SK-N-SH (cell line): ENCODE measurements at regions not wholly inside any gene's neighbourhood (a gene's known extent, or its start where the extent isn't known, plus 50 kb on each side); places are given as distances from the start of the nearest gene placed in this dataset.

ENCODE experiments used
- CTCF ChIA-PET: fragments of 300-600, 350-600 bp; formaldehyde crosslinking; extraction: SDS; loops from one replicate; lab custom pipeline; 2021; lab: Yijun Ruan, JAX
- POLR2A ChIA-PET: fragments of 350-600 bp; sonication (Branson Sonifier 250); formaldehyde crosslinking; extraction: SDS; loops from one replicate; lab custom pipeline; 2020; ENCODE audit warnings: antibody characterized with exemption, inconsistent platforms; lab: Yijun Ruan, JAX
- DNase-seq: peaks from one replicate; pipeline ENCODE4 v3.0.0; 2012
- H2AFZ ChIP-seq: fragments of 200-600 bp; sonication (generic); 2 replicates; pipeline ENCODE4 v1.8.1; 2016; ENCODE audit warnings: antibody characterized with exemption, mild to moderate bottlenecking, low read depth
- H3F3A ChIP-seq: fragments of 200-600 bp; sonication (generic); replicated peaks from 2 replicates; pipeline ENCODE3; 2016; ENCODE audit warnings: antibody characterized with exemption, mild to moderate bottlenecking; ENCODE audit not compliant: insufficient read depth
- H3K27ac ChIP-seq, 2 experiments: fragments of 200-500 bp in 1 of 2; fragments of 200-600 bp in 1 of 2; sonication (Bioruptor generic) in 1 of 2; sonication (generic), shearing (Covaris generic) in 1 of 2; 2 replicates each; pipeline versions ENCODE4 v1.5.1 to v1.6.1; 2014 to 2016; ENCODE audit warnings: low read depth in 2 of 2, inconsistent platforms in 1 of 2, low read length in 1 of 2, mild to moderate bottlenecking in 1 of 2, mixed read lengths in 1 of 2
- H3K27me3 ChIP-seq: fragments of 200-600 bp; sonication (generic), shearing (Covaris generic); 2 replicates; pipeline ENCODE4 v1.6.1; 2016; ENCODE audit warnings: mixed run types; ENCODE audit not compliant: insufficient read depth
- H3K36me3 ChIP-seq, 2 experiments: fragments of 200-500 bp in 1 of 2; fragments of 200-600 bp in 1 of 2; sonication (Bioruptor generic) in 1 of 2; sonication (generic) in 1 of 2; replicated peaks in 1 of 2; 2 replicates each; pipeline versions ENCODE3 to v1.5.1; 2014 to 2016; ENCODE audit warnings: low read length in 1 of 2, mild to moderate bottlenecking in 1 of 2; ENCODE audit not compliant: insufficient read depth in 2 of 2, control insufficient read depth in 1 of 2
- H3K4me1 ChIP-seq, 2 experiments: fragments of 200-500 bp in 1 of 2; fragments of 200-600 bp in 1 of 2; sonication (Bioruptor generic) in 1 of 2; sonication (generic), shearing (Covaris generic) in 1 of 2; 2 replicates each; pipeline versions ENCODE4 v1.5.1 to v1.6.1; 2014 to 2016; ENCODE audit warnings: low read depth in 1 of 2, low read length in 1 of 2, mixed run types in 1 of 2; ENCODE audit not compliant: insufficient read depth in 2 of 2, control insufficient read depth in 1 of 2
- H3K4me2 ChIP-seq: fragments of 200-600 bp; sonication (generic), shearing (Covaris generic); 2 replicates; pipeline ENCODE4 v1.6.1; 2017; ENCODE audit warnings: mixed run types
- H3K4me3 ChIP-seq, 2 experiments: fragments of 200-500 bp in 1 of 2; fragments of 200-600 bp in 1 of 2; sonication (Bioruptor generic) in 1 of 2; sonication (generic), shearing (Covaris generic) in 1 of 2; 2 replicates each; pipeline versions ENCODE4 v1.5.1 to v1.8.1; 2014 to 2016; ENCODE audit warnings: low read depth in 2 of 2, inconsistent platforms in 1 of 2, low read length in 1 of 2, mild to moderate bottlenecking in 1 of 2, mixed read lengths in 1 of 2, moderate library complexity in 1 of 2
- H3K79me2 ChIP-seq: fragments of 200-600 bp; sonication (generic); 2 replicates; pipeline ENCODE4 v1.8.1; 2017; ENCODE audit warnings: mild to moderate bottlenecking; ENCODE audit not compliant: insufficient read depth
- H3K9ac ChIP-seq: fragments of 200-600 bp; sonication (generic); 2 replicates; pipeline ENCODE4 v1.6.1; 2017; ENCODE audit warnings: mixed run types
- H3K9me2 ChIP-seq: fragments of 200-600 bp; sonication (generic); 2 replicates; pipeline ENCODE4 v1.6.1; 2017; ENCODE audit warnings: mixed run types
- H3K9me3 ChIP-seq: fragments of 200-600 bp; sonication (generic); 2 replicates; pipeline ENCODE4 v1.6.1; 2017; ENCODE audit warnings: mixed run types, mild to moderate bottlenecking, moderate library complexity
- H4K20me1 ChIP-seq: fragments of 200-600 bp; sonication (generic); 2 replicates; pipeline ENCODE4 v1.6.1; 2017; ENCODE audit warnings: mild to moderate bottlenecking, mixed run types; ENCODE audit not compliant: insufficient read depth
- ELF1 ChIP-seq: IDR thresholded peaks from 2 replicates; pipeline ENCODE4 v1.4.0; 2012
- MEF2A ChIP-seq: IDR thresholded peaks from 2 replicates; pipeline ENCODE4 v1.4.0; 2012; ENCODE audit warnings: low read depth, borderline replicate concordance
- NRF1 ChIP-seq: IDR thresholded peaks from 2 replicates; pipeline ENCODE4 v1.6.1; 2012; ENCODE audit warnings: low read depth, mild to moderate bottlenecking, low read length
- POLR2AphosphoS5 ChIP-seq: IDR thresholded peaks from 2 replicates; pipeline ENCODE4 v1.6.1; 2012; ENCODE audit warnings: low read depth, low read length
- RAD21 ChIP-seq: IDR thresholded peaks from 2 replicates; pipeline ENCODE4 v1.6.1; 2012; ENCODE audit warnings: mild to moderate bottlenecking, low read length
- RCOR1 ChIP-seq: fragments of 150-350 bp; IDR thresholded peaks from 2 replicates; pipeline ENCODE4 v1.6.1; 2017; ENCODE audit warnings: antibody characterized with exemption, low read length
- SIN3A ChIP-seq: IDR thresholded peaks from 2 replicates; pipeline ENCODE4 v1.6.1; 2012; ENCODE audit warnings: low read depth, mild to moderate bottlenecking, low read length, moderate library complexity, borderline replicate concordance
- SMC3 ChIP-seq: IDR thresholded peaks from 2 replicates; pipeline ENCODE4 v1.6.1; 2012; ENCODE audit warnings: low read depth, low read length, improper control_type of control experiment
- TAF1 ChIP-seq: IDR thresholded peaks from 2 replicates; pipeline ENCODE4 v1.6.1; 2012; ENCODE audit warnings: low read depth, mild to moderate bottlenecking, low read length, moderate library complexity, borderline replicate concordance
- TEAD4 ChIP-seq: IDR thresholded peaks from 2 replicates; pipeline ENCODE4 v1.4.0; 2012; ENCODE audit warnings: mild to moderate bottlenecking, borderline replicate concordance; ENCODE audit not compliant: insufficient read depth
- ZBTB33 ChIP-seq: IDR thresholded peaks from 2 replicates; pipeline ENCODE4 v1.4.0; 2012; ENCODE audit warnings: low read depth, borderline replicate concordance
- WGBS: methylation state at CpG from one replicate; pipeline ENCODE4 v1.1.6; 2017; ENCODE audit warnings: low lambda C conversion rate; 5-methylcytosine and 5-hydroxymethylcytosine counted together
- TF ChIP-seq, protein P1 (sequence below): fragments of 200-600 bp; sonication (generic); IDR thresholded peaks from 2 replicates; pipeline ENCODE4 v1.6.1; 2017; ENCODE audit warnings: antibody characterized with exemption, mild to moderate bottlenecking, moderate library complexity
- TF ChIP-seq, protein P2 (sequence below): fragments of 150-350 bp; IDR thresholded peaks from 2 replicates; pipeline ENCODE4 v1.6.1; 2016; ENCODE audit warnings: mild to moderate bottlenecking, low read depth, low read length
- TF ChIP-seq, protein P3 (sequence below): IDR thresholded peaks from 2 replicates; pipeline ENCODE4 v1.6.1; 2012; ENCODE audit warnings: mild to moderate bottlenecking, low read depth, low read length, moderate library complexity
- TF ChIP-seq, protein P4 (sequence below): IDR thresholded peaks from 2 replicates; pipeline ENCODE4; 2012

DNA sequence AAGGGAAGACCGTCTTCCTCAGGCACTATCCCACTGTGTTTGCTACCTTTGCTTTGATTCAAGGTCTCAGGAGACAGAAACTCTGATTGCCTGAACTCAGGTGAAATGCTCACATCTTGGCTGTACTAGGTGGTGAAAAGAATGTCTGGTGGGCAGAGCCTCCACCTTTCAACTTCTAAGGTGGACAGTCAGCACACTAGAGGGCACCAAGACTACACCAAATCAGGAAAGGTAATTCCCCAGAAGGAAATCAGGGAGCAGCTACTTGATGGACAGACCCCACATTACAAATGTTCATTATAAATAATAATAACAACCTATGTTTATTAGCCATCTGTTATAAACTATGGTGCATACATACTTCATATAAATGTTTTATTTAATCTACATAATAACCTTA lies 220.9 kb downstream of the ATG4C start:
- ChIA-PET POLR2A (no interaction called here), CTCF (interaction anchor here (0.6 to 1.8 kb wide), 13 partner anchors 15 to 534 kb away, joined by 3 to 10 read pairs (median 3); partner anchors contain the start of gene FOXD3)
- Histone ChIP-seq H3K27me3 (no peaks in the 10 kb centered on the region), H3K36me3 (no peaks in the 10 kb centered on the region), H3K9me3 (no peaks in the 10 kb centered on the region), H3K4me1 (peaks cover 0 to 2% of the 10 kb centered on the region in 2 experiments; a peak in 1 of 4 replicates), H3K4me3 (no peak overlapping the region), H3F3A (no peaks in the 10 kb centered on the region), H3K9ac (no peak overlapping the region), H3K9me2 (no peaks in the 10 kb centered on the region), H4K20me1 (no peaks in the 10 kb centered on the region), H2AFZ (no peak overlapping the region), H3K79me2 (no peaks in the 10 kb centered on the region; the same call in 1 of the 2 replicates), H3K27ac (no peak overlapping the region), H3K4me2 (no peak overlapping the region)
- WGBS = 11% methylated on average over 1 of the region's 1 CpG
- peak; percentile 37 for DNase-seq
- TF ChIP-seq, protein P1, sequence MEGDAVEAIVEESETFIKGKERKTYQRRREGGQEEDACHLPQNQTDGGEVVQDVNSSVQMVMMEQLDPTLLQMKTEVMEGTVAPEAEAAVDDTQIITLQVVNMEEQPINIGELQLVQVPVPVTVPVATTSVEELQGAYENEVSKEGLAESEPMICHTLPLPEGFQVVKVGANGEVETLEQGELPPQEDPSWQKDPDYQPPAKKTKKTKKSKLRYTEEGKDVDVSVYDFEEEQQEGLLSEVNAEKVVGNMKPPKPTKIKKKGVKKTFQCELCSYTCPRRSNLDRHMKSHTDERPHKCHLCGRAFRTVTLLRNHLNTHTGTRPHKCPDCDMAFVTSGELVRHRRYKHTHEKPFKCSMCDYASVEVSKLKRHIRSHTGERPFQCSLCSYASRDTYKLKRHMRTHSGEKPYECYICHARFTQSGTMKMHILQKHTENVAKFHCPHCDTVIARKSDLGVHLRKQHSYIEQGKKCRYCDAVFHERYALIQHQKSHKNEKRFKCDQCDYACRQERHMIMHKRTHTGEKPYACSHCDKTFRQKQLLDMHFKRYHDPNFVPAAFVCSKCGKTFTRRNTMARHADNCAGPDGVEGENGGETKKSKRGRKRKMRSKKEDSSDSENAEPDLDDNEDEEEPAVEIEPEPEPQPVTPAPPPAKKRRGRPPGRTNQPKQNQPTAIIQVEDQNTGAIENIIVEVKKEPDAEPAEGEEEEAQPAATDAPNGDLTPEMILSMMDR = peak; percentile 47
- TF ChIP-seq RAD21 (peak; percentile 74), SMC3 (peak; percentile 39; the same call in 1 of the 2 replicates), ELF1 (no peak)

DNA sequence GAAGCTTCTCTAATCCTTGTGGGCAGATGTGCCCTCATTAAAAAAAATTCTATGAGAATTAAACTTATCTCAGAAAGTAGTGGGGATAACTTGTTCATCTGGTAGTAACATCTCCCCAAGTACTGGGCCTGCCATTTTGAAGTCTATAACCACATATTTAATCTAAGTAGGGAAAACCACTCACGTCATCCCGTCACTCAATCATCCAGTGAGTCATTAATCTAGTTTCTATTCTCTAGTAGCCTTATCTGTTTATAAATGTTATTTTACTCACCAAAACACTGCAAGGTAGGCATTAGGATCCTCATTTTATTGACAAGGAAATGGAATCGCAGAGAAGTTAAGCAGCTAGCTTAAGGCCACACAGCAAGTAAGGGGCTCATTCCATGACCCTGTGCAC lies 221.9 kb downstream of the ATG4C start:
- WGBS = 77% methylated on average over 3 of the region's 3 CpGs
- CTCF ChIA-PET = interaction anchor here (0.9 to 1.8 kb wide), 9 partner anchors 28 to 533 kb away, joined by 3 to 10 read pairs (median 3); no protein-coding TSS in a partner anchor

More for the DNA sequence above, 221.9 kb downstream of the ATG4C start:
- Histone ChIP-seq H3K4me3 (no peak overlapping the region), H3K27me3 (no peaks in the 10 kb centered on the region), H4K20me1 (no peaks in the 10 kb centered on the region), H3K4me2 (no peak overlapping the region), H3K9me3 (no peaks in the 10 kb centered on the region), H3K79me2 (no peaks in the 10 kb centered on the region), H3K4me1 (peaks cover 0 to 2% of the 10 kb centered on the region in 2 experiments; a peak in 1 of 4 replicates), H3K9me2 (no peaks in the 10 kb centered on the region), H3F3A (no peaks in the 10 kb centered on the region), H2AFZ (no peak overlapping the region), H3K36me3 (no peaks in the 10 kb centered on the region), H3K9ac (no peak overlapping the region), H3K27ac (no peak overlapping the region)
- POLR2A ChIA-PET = no interaction called here
- TF ChIP-seq, protein P2, sequence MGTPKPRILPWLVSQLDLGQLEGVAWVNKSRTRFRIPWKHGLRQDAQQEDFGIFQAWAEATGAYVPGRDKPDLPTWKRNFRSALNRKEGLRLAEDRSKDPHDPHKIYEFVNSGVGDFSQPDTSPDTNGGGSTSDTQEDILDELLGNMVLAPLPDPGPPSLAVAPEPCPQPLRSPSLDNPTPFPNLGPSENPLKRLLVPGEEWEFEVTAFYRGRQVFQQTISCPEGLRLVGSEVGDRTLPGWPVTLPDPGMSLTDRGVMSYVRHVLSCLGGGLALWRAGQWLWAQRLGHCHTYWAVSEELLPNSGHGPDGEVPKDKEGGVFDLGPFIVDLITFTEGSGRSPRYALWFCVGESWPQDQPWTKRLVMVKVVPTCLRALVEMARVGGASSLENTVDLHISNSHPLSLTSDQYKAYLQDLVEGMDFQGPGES = no peak
- TF ChIP-seq ZBTB33 = no peak
- no peak for TF ChIP-seq TEAD4
- TF ChIP-seq NRF1 = no peak
- TF ChIP-seq, protein P3, sequence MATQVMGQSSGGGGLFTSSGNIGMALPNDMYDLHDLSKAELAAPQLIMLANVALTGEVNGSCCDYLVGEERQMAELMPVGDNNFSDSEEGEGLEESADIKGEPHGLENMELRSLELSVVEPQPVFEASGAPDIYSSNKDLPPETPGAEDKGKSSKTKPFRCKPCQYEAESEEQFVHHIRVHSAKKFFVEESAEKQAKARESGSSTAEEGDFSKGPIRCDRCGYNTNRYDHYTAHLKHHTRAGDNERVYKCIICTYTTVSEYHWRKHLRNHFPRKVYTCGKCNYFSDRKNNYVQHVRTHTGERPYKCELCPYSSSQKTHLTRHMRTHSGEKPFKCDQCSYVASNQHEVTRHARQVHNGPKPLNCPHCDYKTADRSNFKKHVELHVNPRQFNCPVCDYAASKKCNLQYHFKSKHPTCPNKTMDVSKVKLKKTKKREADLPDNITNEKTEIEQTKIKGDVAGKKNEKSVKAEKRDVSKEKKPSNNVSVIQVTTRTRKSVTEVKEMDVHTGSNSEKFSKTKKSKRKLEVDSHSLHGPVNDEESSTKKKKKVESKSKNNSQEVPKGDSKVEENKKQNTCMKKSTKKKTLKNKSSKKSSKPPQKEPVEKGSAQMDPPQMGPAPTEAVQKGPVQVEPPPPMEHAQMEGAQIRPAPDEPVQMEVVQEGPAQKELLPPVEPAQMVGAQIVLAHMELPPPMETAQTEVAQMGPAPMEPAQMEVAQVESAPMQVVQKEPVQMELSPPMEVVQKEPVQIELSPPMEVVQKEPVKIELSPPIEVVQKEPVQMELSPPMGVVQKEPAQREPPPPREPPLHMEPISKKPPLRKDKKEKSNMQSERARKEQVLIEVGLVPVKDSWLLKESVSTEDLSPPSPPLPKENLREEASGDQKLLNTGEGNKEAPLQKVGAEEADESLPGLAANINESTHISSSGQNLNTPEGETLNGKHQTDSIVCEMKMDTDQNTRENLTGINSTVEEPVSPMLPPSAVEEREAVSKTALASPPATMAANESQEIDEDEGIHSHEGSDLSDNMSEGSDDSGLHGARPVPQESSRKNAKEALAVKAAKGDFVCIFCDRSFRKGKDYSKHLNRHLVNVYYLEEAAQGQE = no peak
- TF ChIP-seq, protein P4, sequence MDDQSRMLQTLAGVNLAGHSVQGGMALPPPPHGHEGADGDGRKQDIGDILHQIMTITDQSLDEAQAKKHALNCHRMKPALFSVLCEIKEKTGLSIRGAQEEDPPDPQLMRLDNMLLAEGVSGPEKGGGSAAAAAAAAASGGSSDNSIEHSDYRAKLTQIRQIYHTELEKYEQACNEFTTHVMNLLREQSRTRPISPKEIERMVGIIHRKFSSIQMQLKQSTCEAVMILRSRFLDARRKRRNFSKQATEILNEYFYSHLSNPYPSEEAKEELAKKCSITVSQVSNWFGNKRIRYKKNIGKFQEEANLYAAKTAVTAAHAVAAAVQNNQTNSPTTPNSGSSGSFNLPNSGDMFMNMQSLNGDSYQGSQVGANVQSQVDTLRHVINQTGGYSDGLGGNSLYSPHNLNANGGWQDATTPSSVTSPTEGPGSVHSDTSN = no peak
- TF ChIP-seq POLR2AphosphoS5 = no peak
- no peak for TF ChIP-seq SIN3A
- TF ChIP-seq RCOR1 = no peak
- no peak for TF ChIP-seq MEF2A
- no peak for TF ChIP-seq TAF1
- DNase-seq = no peak
